IPS-18a (cell line): ENCODE measurements at regions not wholly inside any gene's neighbourhood (a gene's known extent, or its start where the extent isn't known, plus 50 kb on each side); places are given as distances from the start of the nearest gene placed in this dataset.
A peak's percentile ranks its signal among the peaks of the same experiment; 100 is the strongest.

Experiments
- H3K27ac ChIP-seq: one replicate; pipeline ENCODE4 v1.5.1; 2013; ENCODE audit warnings: low read length
- H3K27me3 ChIP-seq: one replicate; pipeline ENCODE4 v1.6.1; 2013; ENCODE audit warnings: mild to moderate bottlenecking, low read length; ENCODE audit not compliant: control insufficient read depth, insufficient read depth
- H3K36me3 ChIP-seq: one replicate; pipeline ENCODE4 v1.6.1; 2013; ENCODE audit warnings: low read depth, low read length; ENCODE audit not compliant: control insufficient read depth
- H3K4me1 ChIP-seq: one replicate; pipeline ENCODE4 v1.6.1; 2013; ENCODE audit warnings: low read depth, low read length; ENCODE audit not compliant: control insufficient read depth
- H3K4me3 ChIP-seq: one replicate; pipeline ENCODE4 v1.5.1; 2013; ENCODE audit warnings: low read length
- H3K9ac ChIP-seq: one replicate; pipeline ENCODE4 v1.6.1; 2013; ENCODE audit warnings: mild to moderate bottlenecking, low read length, moderate library complexity
- H3K9me3 ChIP-seq: one replicate; pipeline ENCODE4 v1.6.1; 2013; ENCODE audit warnings: low read depth, low read length; ENCODE audit not compliant: control insufficient read depth

DNA sequence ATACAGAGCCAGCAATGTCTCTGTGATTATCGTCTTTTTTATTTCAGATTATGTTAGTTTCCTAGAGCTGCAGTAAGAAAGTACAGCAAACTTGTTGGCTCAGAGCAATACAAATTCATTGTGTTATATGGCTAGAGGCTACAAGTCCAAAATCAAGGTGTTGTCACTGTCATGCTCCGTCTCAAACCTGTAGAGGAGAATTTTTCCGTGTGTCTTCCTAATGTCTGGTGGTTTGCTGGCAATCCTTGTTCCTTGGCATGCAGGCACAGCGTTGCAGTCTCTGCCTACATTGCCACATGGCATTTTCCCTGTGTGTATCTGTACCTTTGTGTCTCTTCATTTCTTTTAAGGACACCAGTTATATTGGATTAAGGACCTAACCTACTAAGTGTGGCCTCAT, 244.4 kb downstream of the LRRIQ3 start:
- H3K27ac ChIP-seq, result no peak overlapping the region
- peaks cover 6% of the 10 kb centered on the region for H3K4me1 ChIP-seq
- no peaks in the 10 kb centered on the region for H3K9me3 ChIP-seq
- no peak overlapping the region for H3K4me3 ChIP-seq
- no peaks in the 10 kb centered on the region for H3K27me3 ChIP-seq
- no peaks in the 10 kb centered on the region for H3K36me3 ChIP-seq
- no peak overlapping the region for H3K9ac ChIP-seq

DNA sequence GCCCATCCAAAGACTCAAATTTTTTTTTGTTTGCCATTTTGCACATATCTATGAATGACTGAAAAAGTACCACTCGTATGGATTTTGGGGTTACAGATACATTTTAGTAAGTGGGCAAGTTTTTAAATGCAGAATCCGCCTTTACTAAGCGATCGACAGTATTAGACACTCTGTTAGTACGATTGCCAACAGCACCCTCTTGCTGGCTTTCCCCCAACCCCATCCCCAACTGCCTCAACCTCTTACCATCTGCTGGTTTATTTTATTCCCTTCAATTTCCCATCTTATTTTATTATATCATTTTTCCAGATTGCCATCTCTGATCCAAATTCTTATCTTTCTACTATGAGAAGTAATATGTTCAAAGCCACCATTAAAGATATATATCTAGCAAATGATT, 244.8 kb downstream of the LRRIQ3 start:
- no peak overlapping the region for H3K27ac ChIP-seq
- no peaks in the 10 kb centered on the region for H3K27me3 ChIP-seq
- no peaks in the 10 kb centered on the region for H3K36me3 ChIP-seq
- no peaks in the 10 kb centered on the region for H3K9me3 ChIP-seq
- H3K4me1 ChIP-seq, result peaks cover 6% of the 10 kb centered on the region
- no peak overlapping the region for H3K9ac ChIP-seq
- no peak overlapping the region for H3K4me3 ChIP-seq

DNA sequence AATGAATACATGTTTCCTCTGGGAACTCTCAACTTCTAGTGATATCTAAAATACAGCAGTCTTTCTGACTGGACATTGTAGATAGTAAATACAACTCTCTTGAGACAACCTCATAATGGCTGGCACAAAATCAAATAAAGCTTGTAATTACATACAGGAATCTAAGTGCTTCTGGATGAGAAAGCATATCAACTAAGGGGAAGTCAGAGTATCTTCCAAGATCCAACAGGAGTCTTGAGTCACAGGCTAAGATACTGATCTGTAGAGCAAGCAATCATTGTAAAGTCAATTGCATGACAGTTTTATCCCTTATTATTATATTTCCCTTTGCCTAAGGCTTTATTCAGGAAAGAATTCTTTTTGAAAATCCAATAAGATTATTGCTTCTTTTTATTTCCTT, 249.9 kb downstream of the LRRIQ3 start:
- peaks cover 14% of the 10 kb centered on the region for H3K4me1 ChIP-seq
- no peaks in the 10 kb centered on the region for H3K9me3 ChIP-seq
- H3K27ac ChIP-seq, result no peak overlapping the region
- H3K27me3 ChIP-seq, result no peaks in the 10 kb centered on the region
- H3K9ac ChIP-seq, result no peak overlapping the region
- H3K4me3 ChIP-seq, result no peak overlapping the region
- no peaks in the 10 kb centered on the region for H3K36me3 ChIP-seq

DNA sequence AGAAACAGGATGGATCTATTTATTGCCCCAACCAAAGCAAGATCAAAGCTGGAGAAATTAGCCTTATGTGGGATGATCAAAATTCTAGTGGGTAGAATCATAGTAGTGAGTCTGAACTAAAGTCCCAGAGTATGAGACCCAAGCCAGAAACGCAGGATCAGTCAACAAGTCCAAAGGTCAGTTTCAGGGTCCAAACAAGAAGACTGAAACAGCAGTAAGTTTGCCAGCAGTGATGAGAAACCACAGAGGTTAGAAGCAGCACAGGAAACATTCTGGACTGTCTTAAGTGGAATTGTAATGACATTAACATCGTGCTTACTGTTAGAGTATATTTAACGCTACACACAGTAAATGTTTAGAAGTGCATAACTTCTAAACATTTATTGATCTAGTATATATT, 251.0 kb downstream of the LRRIQ3 start:
- no peak overlapping the region for H3K4me3 ChIP-seq
- no peaks in the 10 kb centered on the region for H3K36me3 ChIP-seq
- H3K9ac ChIP-seq, result no peak overlapping the region
- no peaks in the 10 kb centered on the region for H3K9me3 ChIP-seq
- H3K27me3 ChIP-seq, result no peaks in the 10 kb centered on the region
- peaks cover 15% of the 10 kb centered on the region for H3K4me1 ChIP-seq
- H3K27ac ChIP-seq, result no peak overlapping the region

GRCh38 chr1:73943270-73943669, 254.7 kb downstream of the LRRIQ3 start:
- peaks cover 9% of the 10 kb centered on the region for H3K4me1 ChIP-seq
- no peak overlapping the region for H3K27ac ChIP-seq
- no peaks in the 10 kb centered on the region for H3K27me3 ChIP-seq
- H3K9me3 ChIP-seq, result no peaks in the 10 kb centered on the region
- no peak overlapping the region for H3K9ac ChIP-seq
- peak overlapping the region; percentile 25 for H3K4me3 ChIP-seq
- H3K36me3 ChIP-seq, result no peaks in the 10 kb centered on the region

- Histone ChIP-seq H3K27ac (no peak overlapping the region), H3K4me1 (peaks cover 13% of the 10 kb centered on the region), H3K4me3 (peak overlapping the region; percentile 10), H3K27me3 (no peaks in the 10 kb centered on the region), H3K9ac (no peak overlapping the region), H3K9me3 (no peaks in the 10 kb centered on the region), H3K36me3 (no peaks in the 10 kb centered on the region)
These were observed 267.7 kb downstream of the LRRIQ3 start for GRCh38 chr1:73930293-73930692.

GRCh38 chr1:73914951-73915350, 283.0 kb downstream of the LRRIQ3 start:
- Histone ChIP-seq H3K9me3 (no peaks in the 10 kb centered on the region), H3K27me3 (no peaks in the 10 kb centered on the region)

DNA sequence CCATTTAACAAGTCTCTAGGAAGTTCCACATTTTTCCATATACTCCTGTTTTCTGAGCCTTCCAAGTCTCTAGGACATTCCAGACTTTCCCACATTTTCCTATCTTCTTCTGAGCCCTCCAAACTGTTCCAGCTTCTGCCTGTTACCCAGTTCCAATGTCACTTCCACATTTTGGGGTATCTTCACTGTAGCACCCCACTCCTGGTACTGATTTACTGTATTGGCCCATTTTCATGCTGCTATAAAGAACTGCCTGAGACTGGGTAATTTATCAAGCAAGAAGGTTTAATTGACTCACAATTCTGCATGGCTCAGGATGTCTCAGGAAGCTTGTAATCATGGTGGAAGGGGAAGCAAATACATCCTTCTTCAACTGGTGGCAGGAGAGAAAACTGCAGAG, 285.0 kb downstream of the LRRIQ3 start:
- no peaks in the 10 kb centered on the region for H3K36me3 ChIP-seq
- no peaks in the 10 kb centered on the region for H3K4me1 ChIP-seq
- no peaks in the 10 kb centered on the region for H3K9me3 ChIP-seq
- no peak overlapping the region for H3K4me3 ChIP-seq
- H3K27me3 ChIP-seq, result no peaks in the 10 kb centered on the region
- no peak overlapping the region for H3K27ac ChIP-seq
- H3K9ac ChIP-seq, result no peak overlapping the region

More at GRCh38 chr1:73914951-73915350, 283.0 kb downstream of the LRRIQ3 start:
- Histone ChIP-seq H3K4me3 (no peak overlapping the region), H3K9ac (no peak overlapping the region), H3K27ac (no peak overlapping the region), H3K4me1 (no peaks in the 10 kb centered on the region), H3K36me3 (no peaks in the 10 kb centered on the region)

DNA sequence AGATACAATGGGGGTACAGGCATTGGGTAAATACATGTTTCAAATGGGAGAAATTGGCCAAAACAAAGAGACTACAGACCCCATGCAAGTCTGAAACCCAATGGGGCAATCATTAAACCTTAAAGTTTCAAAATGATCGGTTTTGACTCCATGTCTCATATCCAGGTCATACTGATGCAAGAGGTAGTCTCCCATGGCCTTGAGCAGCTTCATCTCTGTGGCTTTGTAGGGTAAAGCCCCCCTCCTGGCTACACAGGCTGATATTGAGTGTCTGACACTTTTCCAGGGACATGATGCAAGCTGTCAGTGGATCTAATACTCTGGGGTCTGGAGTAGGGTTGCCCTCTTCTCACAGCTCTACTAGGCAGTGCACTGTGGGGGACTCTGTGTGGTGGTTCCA, 286.1 kb downstream of the LRRIQ3 start:
- no peak overlapping the region for H3K27ac ChIP-seq

GRCh38 chr1:73910466-73910865, 287.5 kb downstream of the LRRIQ3 start:
- Histone ChIP-seq H3K4me1 (no peaks in the 10 kb centered on the region), H3K9ac (no peak overlapping the region), H3K9me3 (no peaks in the 10 kb centered on the region), H3K27ac (no peak overlapping the region), H3K4me3 (no peak overlapping the region), H3K27me3 (no peaks in the 10 kb centered on the region), H3K36me3 (no peaks in the 10 kb centered on the region)

More for the DNA sequence above, 286.1 kb downstream of the LRRIQ3 start:
- Histone ChIP-seq H3K36me3 (no peaks in the 10 kb centered on the region), H3K27me3 (no peaks in the 10 kb centered on the region), H3K9ac (no peak overlapping the region), H3K9me3 (no peaks in the 10 kb centered on the region), H3K4me3 (no peak overlapping the region), H3K4me1 (no peaks in the 10 kb centered on the region)

GRCh38 chr1:73910062-73910461, 287.9 kb downstream of the LRRIQ3 start:
- Histone ChIP-seq H3K27me3 (no peaks in the 10 kb centered on the region), H3K27ac (no peak overlapping the region), H3K9me3 (no peaks in the 10 kb centered on the region), H3K4me1 (no peaks in the 10 kb centered on the region), H3K4me3 (no peak overlapping the region), H3K9ac (no peak overlapping the region), H3K36me3 (no peaks in the 10 kb centered on the region)

DNA sequence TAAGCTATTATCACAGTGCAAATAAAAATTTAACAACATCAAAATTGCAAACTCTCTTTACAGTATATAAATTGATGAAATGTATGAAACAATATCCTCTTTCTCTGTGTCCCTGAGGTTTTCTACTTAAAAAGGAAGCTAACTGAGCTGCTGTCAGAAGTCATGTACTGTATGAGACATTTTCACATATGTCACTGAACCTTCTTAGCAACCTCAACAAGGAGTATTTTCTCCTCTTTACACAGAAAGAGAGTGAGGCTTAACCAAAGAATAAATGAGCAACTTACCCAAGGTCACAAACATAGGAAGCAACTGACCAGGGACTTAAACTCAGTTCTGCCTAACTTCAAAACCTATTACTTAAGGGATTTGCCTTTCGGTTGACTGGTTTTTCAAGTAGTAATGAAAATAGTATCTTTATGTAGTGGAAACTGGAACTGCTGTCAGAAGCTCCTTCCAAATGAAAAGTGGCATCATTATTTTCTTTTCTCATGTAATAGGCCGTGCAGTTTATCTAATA, 288.9 kb downstream of the LRRIQ3 start:
- H3K4me1 ChIP-seq, result no peaks in the 10 kb centered on the region
- no peaks in the 10 kb centered on the region for H3K36me3 ChIP-seq
- no peak overlapping the region for H3K27ac ChIP-seq
- H3K9me3 ChIP-seq, result no peaks in the 10 kb centered on the region
- no peak overlapping the region for H3K9ac ChIP-seq
- H3K4me3 ChIP-seq, result no peak overlapping the region
- no peaks in the 10 kb centered on the region for H3K27me3 ChIP-seq
